H4 (cell line): ENCODE measurements at regions not wholly inside any gene's neighbourhood (a gene's known extent, or its start where the extent isn't known, plus 50 kb on each side); places are given as distances from the start of the nearest gene placed in this dataset.

Experiments used
- DNase-seq: peaks from one replicate; pipeline ENCODE4 v3.0.0-alpha.2; 2015; ENCODE audit warnings: low spot score

DNA sequence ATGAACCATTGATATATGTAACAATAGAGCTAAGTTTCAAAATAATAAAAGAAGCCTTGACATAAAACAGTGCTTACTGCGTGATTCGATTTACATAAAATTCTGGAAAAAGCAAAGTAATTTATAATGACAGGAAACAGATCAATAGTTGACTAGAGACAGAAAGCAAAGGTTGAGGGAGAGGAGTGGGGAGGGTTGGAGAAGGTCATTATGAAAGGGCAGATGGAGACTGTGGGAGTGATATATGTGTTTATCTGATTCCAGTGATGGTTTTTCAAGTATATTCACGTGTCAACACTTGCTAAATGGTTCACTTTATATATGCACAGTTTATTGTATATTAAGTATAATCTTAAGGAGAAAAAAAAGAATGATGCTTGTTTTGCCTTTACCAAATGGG lies 1885.7 kb upstream of the NUDT12 start:
- no peak for DNase-seq

DNA sequence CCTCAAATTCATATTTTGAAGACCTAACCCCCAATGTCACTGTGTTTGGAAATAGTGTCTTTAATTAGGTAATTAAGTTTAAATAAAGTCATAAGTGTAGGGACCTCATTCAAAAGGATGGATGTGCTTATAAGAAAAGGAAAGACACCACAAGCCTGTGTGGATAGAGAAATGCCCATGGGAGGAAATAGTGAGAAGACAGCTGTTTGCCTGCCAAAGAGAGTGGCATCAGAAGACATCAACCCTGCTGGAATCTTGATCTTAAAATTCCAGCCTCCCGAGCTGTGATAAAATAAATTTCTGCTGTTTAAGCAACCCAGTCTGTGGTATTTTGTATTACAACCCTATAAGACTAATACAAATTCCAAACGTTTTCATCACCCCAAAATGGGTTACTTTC lies 1867.9 kb upstream of the NUDT12 start:
- no peak for DNase-seq

DNA sequence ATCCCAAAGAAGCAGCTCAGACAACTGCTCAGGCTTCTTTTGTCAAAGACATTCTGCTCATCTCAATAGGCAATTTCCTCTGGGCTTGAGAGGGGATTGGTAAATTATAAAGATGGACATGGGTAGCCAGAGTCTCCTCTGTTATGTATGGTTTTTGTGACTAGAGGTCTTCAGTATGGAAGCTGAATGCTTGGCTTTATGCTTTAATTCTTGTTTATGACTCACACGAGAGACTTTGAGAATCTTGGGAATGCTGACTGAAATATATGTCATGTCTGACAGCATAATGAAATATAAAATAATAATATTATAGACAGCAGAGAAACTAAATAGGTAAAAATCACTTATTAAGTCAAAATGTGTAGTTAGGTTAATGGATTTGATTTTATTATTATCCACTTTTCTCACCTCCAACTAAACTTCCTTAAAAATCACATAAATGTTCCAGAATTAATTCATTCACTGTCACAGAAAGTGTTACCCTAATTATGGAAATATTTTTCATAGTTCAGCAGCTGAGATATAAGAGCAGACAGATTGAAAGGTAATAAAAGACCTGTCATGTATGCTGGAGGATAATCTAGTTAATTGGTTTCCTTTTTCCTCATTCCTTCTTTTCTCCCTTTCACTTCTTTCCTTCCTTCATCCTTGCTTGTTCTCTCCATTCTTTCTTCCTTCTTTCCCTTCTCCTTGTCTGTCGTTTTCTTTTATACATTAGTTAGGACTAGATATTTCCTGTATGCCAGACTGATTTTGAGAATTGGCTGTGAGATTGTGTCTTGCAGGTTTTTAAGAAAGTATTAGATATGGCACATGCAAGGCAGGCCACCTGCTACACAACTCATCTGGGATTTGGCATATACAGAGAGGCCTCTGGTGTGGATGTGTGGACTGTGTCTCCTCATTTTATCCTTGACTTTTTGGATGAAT lies 1866.1 kb upstream of the NUDT12 start:
- no peak for DNase-seq

DNA sequence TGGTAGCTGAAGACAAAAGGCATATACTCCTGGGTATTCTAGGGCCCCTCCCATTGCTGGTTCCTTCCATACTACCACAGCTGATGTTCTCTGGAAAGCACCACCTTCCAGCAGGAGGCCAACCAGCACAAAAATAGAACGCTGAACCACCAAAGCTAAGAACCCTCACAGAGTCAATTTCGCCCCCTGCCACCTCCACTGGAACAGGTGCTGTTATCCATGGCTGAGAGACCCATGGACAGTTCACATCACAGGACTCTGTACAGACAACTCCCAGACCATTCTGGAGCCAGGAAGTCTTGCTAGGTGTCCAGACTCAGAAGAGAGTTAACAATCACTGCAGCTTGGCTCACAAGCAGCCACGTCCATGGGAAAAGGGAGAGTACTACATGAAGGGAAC lies 1851.5 kb upstream of the NUDT12 start:
- no peak for DNase-seq

DNA sequence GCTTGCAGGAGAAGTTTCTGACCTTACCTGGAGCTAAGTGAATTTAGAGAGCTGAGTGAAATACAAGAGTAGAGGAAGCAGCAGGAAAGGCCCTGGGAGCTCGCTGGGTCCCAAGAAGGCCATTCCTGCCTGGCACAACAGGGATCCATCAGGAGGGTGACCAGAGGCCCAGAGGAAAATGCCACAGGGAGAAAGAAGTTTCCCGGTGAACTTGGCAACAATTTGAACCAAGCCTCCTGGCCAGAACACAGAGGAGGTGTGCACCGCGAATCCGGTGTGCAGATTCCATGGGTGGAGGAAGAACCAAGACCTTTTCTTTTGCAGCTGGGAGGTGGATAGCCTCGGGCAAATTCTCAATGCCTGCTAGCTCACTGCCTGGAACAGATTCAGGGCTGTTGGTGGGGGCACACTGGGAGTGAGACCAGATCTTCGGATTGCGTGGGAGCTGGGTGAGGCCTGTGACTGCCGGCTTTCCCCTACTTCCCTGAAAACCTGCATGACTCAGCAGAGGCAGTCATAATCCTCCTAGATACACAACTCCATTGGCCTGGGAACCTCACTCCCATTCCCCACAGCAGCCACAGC lies 1850.9 kb upstream of the NUDT12 start:
- DNase-seq, result no peak

DNA sequence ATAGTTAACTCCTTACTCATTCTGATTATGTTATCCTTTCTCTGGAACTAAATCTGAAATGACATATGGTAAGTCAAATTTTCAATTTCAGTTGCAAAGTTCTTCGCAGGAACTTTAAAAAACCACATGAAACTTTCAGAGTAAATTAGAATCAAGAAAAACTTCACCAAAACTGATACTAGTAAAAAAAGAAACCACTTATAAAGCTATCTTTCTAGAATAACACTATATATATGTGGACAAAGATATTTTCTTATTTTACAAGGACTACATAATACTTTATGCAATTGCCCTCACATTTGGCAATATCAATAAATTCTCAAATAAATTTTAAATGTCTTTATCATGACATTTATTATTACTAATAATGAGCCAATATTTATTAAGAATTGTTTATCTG lies 1847.1 kb upstream of the NUDT12 start:
- no peak for DNase-seq

DNA sequence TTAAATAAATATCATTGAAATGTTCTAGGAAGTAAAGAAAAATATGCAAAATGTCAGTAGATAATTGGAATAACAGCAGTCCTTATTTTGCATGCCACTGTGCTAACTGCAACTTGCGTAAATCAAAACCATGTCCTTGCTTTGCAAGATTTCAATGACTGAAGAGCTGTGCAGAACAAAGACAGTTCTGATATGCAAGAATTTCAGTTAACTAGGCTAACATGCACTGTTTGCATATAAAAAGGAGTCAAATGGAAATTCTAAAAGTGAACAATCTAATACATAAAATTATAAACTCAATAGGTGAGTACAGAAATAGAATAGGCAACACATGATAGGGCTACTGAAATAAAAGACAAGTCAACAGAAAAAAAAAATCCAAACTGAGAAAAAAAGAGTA lies 1844.6 kb upstream of the NUDT12 start:
- no peak for DNase-seq

DNA sequence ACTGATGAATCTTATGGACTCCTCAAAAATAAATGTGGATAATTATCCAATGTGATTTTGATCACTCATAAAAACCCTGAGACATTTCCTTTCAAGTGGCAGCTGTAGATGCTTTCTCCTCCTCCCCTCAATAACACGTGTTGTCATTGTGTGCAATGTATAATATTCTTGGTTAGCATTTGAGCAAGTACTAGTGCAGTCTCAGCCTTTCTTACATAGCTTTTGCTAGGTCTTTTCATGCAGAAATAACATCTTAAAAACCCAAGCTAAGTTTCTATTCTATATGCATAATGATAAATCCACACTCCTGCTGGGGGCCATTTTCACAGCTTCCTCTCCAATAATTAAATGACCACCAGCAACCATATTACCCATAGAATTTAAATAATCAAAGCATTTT lies 1835.2 kb upstream of the NUDT12 start:
- DNase-seq, result no peak

DNA sequence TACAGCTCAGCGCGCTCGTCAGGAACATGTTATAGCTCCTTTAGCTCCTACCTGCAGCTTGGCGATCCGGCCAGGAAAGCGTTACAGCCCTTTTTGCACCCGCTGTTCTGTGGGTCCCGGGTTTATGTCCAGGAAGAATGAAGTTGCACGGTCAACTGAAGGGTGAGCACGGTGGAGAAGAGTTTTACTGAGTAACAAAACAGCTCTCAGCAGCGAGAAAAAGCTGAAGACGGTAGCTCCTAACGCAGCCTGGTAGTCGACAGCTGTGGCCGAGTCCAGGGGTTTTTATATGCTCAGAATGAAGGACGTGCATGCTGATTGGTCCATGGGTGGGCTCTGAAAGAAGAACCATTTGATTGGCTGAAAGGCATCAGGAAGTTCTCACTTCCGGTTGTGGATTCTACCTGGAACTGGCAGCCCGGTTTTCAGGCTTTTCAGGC lies 1830.1 kb upstream of the NUDT12 start:
- DNase-seq, result no peak

DNA sequence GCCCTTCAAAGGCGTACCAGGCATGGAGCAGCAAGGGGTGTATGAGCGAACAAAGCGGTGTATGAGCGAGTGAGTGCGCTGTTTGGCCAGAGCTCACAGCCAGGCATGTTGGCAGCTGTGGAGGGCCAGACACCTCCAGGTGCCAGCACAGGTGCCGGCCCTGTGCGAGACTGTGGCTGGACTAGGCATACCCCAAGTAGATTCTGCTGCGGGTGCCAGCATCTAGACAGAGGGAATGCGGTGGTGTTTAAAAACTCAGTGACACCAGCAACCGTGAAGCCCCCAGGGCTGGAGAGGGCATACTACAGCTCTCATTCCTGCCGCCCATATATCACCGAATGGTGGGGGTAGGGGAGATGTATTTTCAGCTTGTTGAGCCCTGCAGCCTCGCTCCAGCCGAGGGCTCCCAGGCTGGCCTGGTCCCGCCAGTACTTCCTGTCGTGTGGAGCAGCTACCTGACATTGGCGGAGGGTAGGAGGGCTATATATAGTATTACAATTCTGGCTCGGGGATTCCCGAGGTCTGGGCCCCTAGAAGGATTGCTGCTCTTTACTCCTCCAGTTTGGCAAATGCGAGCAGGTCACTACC lies 1829.6 kb upstream of the NUDT12 start:
- DNase-seq, result no peak

DNA sequence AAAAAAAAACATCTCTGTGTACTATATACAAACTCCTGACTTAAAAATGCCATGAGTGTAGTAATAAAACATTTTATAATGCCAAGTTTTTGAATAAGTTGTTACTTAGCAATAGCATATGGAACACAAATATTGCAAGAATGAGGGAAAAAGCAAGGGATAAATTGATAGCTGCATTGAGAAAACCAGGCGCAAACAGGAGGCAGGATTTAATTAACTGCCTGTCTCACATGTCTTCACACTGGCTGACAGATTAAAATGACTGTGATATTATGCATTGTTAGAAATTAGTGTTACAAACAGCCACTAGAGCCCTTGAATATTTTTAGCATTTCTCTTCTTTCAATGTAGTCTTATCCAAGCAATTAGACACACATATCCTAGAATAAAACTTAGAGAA lies 1817.5 kb upstream of the NUDT12 start:
- DNase-seq, result no peak

DNA sequence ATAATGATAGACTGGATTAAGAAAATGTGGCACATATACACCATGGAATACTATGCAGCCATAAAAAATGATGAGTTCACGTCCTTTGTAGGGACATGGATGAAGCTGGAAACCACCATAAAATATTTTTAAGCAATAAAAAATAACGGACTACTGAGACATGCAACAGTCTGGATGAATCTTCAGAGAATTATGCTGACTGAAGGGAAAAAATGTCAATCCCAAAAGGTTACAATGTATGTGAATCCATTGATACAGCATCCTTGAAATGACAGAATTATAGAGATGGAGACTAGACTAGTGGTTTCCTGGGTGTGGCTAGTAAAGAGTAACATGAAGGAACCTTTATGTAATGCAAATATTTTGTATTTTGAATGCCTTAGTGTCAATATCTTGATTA lies 1808.6 kb upstream of the NUDT12 start:
- DNase-seq, result no peak

DNA sequence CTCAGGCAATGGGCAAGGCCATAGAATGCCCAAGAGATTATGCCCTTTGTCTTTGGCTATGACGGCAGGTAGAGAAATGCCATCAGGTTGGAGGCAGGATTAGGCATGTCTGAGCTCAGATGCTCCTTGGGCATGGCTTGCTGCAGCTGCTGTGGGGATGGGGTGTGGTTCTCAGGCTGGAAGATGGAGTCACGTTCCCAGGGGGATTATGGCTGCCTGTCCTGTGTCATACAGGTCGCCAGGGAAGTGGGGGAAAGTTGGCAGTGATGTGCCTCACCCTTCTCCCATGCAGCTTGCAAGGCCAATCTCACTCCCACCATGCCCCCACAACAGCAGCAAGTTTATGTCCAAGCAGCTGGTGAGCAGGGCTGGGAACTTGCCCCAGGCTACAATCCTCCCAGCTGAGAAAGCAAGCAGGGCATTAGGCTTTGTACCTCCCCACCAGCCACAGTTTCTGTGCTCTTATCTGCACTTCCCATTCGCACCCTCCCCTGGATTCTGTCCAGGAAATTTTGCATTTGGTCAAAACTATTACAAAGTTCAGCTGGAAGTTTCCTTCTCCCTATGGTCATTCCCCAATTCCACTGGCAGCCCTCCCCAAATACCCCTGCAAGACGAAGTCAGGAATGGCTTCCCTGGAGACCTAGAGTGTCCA lies 1788.0 kb upstream of the NUDT12 start:
- no peak for DNase-seq

DNA sequence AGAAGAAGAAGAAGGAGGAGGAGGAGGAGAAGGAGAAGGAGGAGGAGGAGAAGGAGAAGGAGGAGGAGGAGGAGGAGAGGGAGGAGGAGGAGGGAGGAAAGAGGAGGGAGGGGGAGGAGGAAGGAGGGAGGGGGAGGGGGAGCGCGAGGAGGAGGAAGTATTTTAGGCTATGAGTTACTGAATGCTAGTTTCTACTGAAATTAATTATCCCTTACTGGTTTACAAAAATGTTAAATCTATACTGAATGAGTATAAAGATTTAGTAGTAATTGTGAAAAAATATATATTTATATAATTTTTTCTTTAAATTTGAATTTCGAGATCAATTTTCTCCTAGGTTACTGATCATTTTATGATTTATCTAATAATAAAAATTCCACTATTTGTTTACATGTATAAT lies 1769.0 kb upstream of the NUDT12 start:
- DNase-seq, result no peak

DNA sequence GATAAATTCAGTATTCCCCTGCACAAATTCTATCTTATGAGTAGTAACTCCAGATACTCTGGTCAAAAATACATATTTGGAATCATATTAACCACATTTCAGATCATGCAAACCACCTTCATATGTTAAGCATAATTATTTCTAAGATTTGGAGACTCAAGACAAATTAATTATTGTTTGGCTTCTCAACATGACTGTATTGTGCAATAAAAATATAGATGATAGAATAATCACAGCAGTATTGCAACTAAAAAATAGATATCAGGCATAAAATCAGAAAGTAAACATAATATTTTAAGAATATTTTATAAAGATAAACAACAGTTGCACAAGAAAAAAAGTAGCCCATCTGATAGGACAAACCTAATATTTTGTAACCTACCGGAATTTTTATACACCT lies 1767.6 kb upstream of the NUDT12 start:
- no peak for DNase-seq

DNA sequence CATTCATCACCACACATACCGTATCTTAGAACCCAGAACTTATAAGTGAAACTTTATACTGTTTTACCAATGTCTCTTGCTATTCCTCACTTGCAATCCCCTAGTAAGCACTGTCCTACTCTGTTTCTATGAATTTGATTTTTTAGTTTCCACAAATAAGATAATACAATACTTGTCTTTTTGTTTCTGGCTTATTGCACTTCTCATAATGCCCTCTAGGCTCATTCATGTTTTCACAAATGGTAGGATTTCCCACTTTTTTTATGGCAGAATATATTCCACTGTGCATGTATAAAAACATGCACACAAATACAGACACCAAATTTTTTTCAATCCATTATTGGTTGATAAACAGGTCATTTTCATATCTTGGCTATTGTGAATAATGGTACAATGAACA lies 1742.3 kb upstream of the NUDT12 start:
- no peak for DNase-seq

DNA sequence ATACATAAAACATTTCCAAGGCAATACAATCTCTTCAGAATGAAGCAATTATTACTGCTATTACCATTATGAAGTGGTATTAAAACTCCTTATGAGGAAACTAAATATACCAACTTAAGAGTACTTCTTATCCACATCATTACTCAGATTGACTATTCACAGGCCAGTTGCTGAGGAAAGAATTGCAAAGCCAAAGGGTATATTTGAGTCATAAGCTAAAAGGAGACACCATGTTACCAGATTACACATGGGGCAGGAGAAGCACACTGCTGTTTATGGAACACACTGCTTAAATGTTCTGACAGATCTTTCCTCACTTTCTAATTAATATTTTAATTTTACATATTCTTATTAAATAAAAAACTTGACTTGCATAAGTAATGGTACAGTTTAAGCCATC lies 1726.4 kb upstream of the NUDT12 start:
- no peak for DNase-seq

DNA sequence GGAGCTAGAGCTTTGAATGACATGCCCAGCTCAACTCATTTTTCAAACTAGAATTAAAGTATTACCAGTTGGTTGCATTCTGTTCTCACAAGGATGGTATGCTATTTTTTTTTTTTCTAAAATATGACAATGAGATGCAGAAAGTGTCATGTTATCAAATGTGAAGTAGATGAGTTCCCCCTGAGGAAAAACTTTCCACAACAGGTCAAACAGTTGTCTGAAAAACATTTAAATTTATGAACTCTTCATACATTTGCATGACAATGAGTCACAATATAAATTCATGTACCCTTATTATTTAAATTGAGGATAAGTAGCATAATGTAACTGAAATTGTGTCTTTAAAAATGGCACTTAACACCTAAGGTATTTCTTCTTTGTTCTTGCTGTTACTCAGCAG lies 1720.5 kb upstream of the NUDT12 start:
- DNase-seq, result no peak

DNA sequence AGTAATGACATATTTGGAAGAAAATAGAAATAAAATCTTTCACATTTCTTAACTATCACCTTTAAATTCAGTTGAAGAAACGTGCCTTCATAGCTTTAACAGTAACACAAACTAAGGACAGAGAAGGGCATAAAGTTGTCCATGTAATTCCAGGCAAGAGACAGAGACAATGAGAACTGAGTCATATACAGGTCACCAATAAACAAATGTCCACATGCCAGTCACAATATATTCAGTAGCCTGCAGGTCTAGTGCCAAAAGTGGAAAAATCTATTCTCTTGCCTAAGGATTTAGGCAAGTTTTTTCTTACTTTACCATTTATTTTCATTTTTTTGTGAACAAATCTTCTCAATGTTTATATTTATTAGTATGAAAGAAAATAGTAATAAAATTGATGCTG lies 1711.5 kb upstream of the NUDT12 start:
- DNase-seq, result no peak

DNA sequence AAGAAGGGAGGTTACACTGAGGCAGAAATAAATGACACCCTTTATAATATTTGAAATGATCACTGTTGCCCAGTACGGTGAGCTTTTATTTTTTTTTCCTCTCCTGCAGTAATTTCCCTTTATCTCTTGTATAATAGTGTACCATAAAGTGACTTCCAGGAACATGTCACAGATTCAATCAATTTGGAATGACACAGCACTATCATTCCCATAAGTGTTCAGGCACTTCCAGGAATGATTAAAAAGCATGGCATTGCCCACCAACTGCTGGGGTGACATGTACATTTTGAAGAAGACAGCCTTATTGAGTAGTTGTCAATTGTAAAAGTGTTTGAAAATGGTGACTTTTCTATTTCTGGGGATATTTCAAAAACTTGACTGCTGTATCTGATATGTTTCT lies 1700.9 kb upstream of the NUDT12 start:
- DNase-seq, result no peak

DNA sequence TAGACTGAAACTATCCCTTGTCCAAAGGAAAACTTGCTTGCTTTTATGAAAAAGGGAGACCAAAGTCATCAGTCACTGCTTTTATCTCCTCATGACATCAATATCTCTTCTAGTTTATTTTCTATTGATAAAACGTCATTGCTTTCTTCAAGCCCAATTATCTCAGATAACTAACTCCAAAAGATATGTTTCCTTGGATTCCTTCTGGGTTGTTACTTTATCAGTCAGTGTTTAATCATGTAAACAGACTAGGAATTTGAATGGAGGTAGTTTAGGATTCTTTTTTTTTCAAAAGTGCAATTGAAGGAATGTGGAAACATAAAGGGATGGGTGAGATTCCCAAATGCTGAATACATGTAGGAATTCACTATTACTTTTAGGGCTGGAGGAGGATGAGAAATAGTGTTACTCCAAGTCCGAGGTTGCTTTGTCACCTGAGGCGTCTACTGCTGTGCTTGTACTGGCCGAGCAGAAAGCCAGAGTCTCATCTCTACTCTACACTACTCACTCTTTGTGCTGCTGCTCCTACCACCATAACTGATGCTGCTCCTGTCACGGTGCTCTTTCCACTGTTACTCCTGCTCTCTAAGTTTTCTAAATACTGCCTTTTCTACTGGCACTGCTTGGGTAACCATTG lies 1697.1 kb upstream of the NUDT12 start:
- no peak for DNase-seq

DNA sequence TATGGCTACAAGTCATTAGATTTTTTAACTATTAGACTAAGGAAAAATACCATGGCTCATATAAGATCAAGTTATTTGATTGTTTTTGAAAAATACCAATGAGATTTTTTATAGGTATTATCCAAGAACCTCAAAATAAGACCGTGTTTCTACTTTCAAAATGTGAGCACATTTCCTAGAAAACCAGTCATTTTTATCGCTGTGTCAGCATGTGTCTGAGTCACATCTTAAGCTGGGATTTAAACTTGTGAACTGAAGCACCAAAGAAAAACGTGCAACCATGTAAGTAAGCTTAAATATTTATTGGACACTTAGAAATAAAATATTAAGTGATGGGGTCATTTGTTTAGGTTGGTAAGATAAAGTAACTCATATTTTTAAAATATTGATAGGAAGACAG lies 1676.0 kb upstream of the NUDT12 start:
- DNase-seq, result no peak
